A673 (cell line): ENCODE measurements at regions not wholly inside any gene's neighbourhood (a gene's known extent, or its start where the extent isn't known, plus 50 kb on each side); places are given as distances from the start of the nearest gene placed in this dataset.

ENCODE experiments used
- EZH2 ChIP-seq: fragments of 200-600 bp; sonication (generic); IDR thresholded peaks from 2 replicates; pipeline ENCODE4 v1.6.1; 2017; ENCODE audit warnings: borderline replicate concordance, low read depth, mild to moderate bottlenecking, mixed read lengths, antibody characterized with exemption, low read length; ENCODE audit not compliant: poor library complexity, severe bottlenecking
- TF ChIP-seq, protein P1 (sequence below): fragments of 300-800, 200-600 bp; sonication (generic); conservative IDR thresholded peaks from 2 replicates; pipeline ENCODE4 v1.5.1; 2017; ENCODE audit warnings: low read depth, mild to moderate bottlenecking, antibody characterized with exemption, low read length, moderate library complexity, mixed read lengths

DNA sequence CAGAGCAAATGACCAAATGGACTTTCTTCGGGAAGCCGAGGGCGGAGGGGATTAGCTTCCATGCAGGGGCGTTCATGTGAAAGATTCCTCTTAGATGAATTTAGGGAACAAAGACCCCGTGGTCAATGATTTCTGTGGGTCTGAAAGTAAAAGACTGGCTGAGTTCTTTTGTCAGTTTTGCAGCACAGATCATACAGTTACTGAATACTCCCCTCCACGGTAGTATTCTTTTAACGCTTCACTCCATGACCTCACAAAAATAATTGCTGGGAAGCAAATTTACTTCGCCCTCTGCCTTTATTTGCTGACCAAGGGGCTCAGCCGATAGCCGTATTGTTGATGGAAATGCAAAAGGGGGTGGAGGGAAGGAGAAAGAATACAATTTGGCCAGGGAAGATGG is 86.0 kb upstream of the SALL4 start:
- TF ChIP-seq, protein P1, sequence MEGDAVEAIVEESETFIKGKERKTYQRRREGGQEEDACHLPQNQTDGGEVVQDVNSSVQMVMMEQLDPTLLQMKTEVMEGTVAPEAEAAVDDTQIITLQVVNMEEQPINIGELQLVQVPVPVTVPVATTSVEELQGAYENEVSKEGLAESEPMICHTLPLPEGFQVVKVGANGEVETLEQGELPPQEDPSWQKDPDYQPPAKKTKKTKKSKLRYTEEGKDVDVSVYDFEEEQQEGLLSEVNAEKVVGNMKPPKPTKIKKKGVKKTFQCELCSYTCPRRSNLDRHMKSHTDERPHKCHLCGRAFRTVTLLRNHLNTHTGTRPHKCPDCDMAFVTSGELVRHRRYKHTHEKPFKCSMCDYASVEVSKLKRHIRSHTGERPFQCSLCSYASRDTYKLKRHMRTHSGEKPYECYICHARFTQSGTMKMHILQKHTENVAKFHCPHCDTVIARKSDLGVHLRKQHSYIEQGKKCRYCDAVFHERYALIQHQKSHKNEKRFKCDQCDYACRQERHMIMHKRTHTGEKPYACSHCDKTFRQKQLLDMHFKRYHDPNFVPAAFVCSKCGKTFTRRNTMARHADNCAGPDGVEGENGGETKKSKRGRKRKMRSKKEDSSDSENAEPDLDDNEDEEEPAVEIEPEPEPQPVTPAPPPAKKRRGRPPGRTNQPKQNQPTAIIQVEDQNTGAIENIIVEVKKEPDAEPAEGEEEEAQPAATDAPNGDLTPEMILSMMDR, result no peak
- TF ChIP-seq EZH2, result no peak
